ENCODE measurements at regions not wholly inside any gene's neighbourhood (a gene's known extent, or its start where the extent isn't known, plus 50 kb on each side); places are given as distances from the start of the nearest gene placed in this dataset.

DNA sequence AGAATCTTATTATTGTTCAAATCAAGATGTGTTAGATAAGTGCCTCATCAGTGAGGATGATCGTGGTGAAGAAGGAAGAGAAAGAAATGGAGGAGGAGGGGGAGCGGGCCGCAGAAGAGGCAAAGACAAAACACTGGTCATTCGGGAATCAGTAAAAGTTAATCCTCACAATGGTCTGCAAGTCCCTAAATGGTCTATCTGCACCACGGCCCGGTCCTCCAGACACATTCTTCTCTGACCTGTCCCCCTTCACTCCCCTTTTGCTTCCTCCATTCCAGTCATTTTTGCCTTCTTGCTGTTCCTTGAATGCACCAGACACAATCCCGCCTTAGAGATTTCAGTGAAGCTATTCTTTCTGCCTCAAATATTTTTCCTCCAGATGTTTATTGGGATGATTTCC, 240.1 kb upstream of the ADGRL2 start:
- TF ChIP-seq, protein P1, sequence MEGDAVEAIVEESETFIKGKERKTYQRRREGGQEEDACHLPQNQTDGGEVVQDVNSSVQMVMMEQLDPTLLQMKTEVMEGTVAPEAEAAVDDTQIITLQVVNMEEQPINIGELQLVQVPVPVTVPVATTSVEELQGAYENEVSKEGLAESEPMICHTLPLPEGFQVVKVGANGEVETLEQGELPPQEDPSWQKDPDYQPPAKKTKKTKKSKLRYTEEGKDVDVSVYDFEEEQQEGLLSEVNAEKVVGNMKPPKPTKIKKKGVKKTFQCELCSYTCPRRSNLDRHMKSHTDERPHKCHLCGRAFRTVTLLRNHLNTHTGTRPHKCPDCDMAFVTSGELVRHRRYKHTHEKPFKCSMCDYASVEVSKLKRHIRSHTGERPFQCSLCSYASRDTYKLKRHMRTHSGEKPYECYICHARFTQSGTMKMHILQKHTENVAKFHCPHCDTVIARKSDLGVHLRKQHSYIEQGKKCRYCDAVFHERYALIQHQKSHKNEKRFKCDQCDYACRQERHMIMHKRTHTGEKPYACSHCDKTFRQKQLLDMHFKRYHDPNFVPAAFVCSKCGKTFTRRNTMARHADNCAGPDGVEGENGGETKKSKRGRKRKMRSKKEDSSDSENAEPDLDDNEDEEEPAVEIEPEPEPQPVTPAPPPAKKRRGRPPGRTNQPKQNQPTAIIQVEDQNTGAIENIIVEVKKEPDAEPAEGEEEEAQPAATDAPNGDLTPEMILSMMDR (IDR thresholded peaks at IDR 0.05): no peak
- no peak for TF ChIP-seq POLR2AphosphoS5 (IDR thresholded peaks at IDR 0.05)
- TF ChIP-seq POLR2A (IDR thresholded peaks at IDR 0.05): no peak
- no peak for TF ChIP-seq EP300 (IDR thresholded peaks at IDR 0.05)

Data from sigmoid colon (tissue), 4 donors.